Neural cell (in vitro differentiated cells): ENCODE measurements at regions not wholly inside any gene's neighbourhood (a gene's known extent, or its start where the extent isn't known, plus 50 kb on each side); places are given as distances from the start of the nearest gene placed in this dataset.

Source experiments
- H2AFZ ChIP-seq: fragments of 200-600, 300-800 bp; sonication (generic), shearing (Covaris generic); 2 replicates; pipeline ENCODE4 v1.6.0; 2014; ENCODE audit warnings: low read depth, mild to moderate bottlenecking, antibody characterized with exemption, low read length, moderate library complexity
- H3F3A ChIP-seq: fragments of 200-600 bp; shearing (Covaris generic); 2 replicates; pipeline ENCODE4 v1.6.1; 2016; ENCODE audit warnings: mild to moderate bottlenecking, moderate library complexity, mixed read lengths, antibody characterized with exemption, low read length; ENCODE audit not compliant: insufficient read depth, poor library complexity, severe bottlenecking
- H3K27ac ChIP-seq: fragments of 200-600, 300-800 bp; sonication (generic), shearing (Covaris generic); 2 replicates; pipeline ENCODE4 v1.5.1; 2014; ENCODE audit warnings: mild to moderate bottlenecking, low read length, moderate library complexity
- H3K27me3 ChIP-seq: fragments of 300-800, 200-600 bp; sonication (generic), shearing (Covaris generic); 2 replicates; pipeline ENCODE4 v1.6.0; 2014; ENCODE audit warnings: mild to moderate bottlenecking, low read depth, low read length, moderate library complexity; ENCODE audit not compliant: insufficient read depth
- H3K36me3 ChIP-seq: fragments of 300-800, 200-600 bp; sonication (generic), shearing (Covaris generic); 2 replicates; pipeline ENCODE4 v1.5.1; 2014; ENCODE audit warnings: mild to moderate bottlenecking, antibody characterized with exemption, low read length, moderate library complexity; ENCODE audit not compliant: insufficient read depth
- H3K4me2 ChIP-seq: fragments of 300-800, 200-600 bp; sonication (generic), shearing (Covaris generic); 2 replicates; pipeline ENCODE4 v1.6.0; 2014; ENCODE audit warnings: mild to moderate bottlenecking, low read length
- H3K4me3 ChIP-seq: fragments of 300-800, 200-600 bp; sonication (generic), shearing (Covaris generic); 2 replicates; pipeline ENCODE4 v1.5.1; 2014; ENCODE audit warnings: mild to moderate bottlenecking, low read length, moderate library complexity
- H3K79me2 ChIP-seq: fragments of 200-600 bp; shearing (Covaris generic); replicated peaks from 2 replicates; pipeline ENCODE4 v1.6.0; 2014; ENCODE audit warnings: mild to moderate bottlenecking, low read length, moderate library complexity; ENCODE audit not compliant: insufficient read depth
- H3K9ac ChIP-seq: fragments of 300-800, 200-600 bp; sonication (generic), shearing (Covaris generic); 2 replicates; pipeline ENCODE4 v1.6.1; 2016; ENCODE audit warnings: mild to moderate bottlenecking, low read length, mixed read lengths
- H3K9me2 ChIP-seq: fragments of 200-600 bp; shearing (Covaris generic); 2 replicates; pipeline ENCODE4 v1.6.1; 2016; ENCODE audit warnings: mild to moderate bottlenecking, low read length, mixed read lengths; ENCODE audit not compliant: insufficient read depth
- H3K9me3 ChIP-seq: fragments of 200-600, 300-800 bp; sonication (generic), shearing (Covaris generic); 2 replicates; pipeline ENCODE4 v1.6.1; 2016; ENCODE audit warnings: mild to moderate bottlenecking, mixed run types, low read length, moderate library complexity, mixed read lengths
- H4K20me1 ChIP-seq: fragments of 200-600 bp; shearing (Covaris generic); 2 replicates; pipeline ENCODE4 v1.6.1; 2016; ENCODE audit warnings: mild to moderate bottlenecking, mixed run types; ENCODE audit not compliant: insufficient read depth
- EP300 ChIP-seq: fragments of 450-650 bp; conservative IDR thresholded peaks from 2 replicates; pipeline ENCODE4 v1.6.1; 2014; ENCODE audit warnings: antibody characterized with exemption, mild to moderate bottlenecking, moderate library complexity; ENCODE audit not compliant: poor library complexity, severe bottlenecking
- EZH2 ChIP-seq: fragments of 200-600, 300-800 bp; shearing (Covaris generic), sonication (generic); IDR thresholded peaks from 2 replicates; pipeline ENCODE4 v1.6.1; 2014; ENCODE audit warnings: antibody characterized with exemption, low read length, borderline replicate concordance, mild to moderate bottlenecking; ENCODE audit not compliant: insufficient read depth, poor library complexity, severe bottlenecking
- MXI1 ChIP-seq: fragments of 450-650 bp; conservative IDR thresholded peaks from 2 replicates; pipeline ENCODE4 v1.6.1; 2014; ENCODE audit warnings: antibody characterized with exemption, mild to moderate bottlenecking; ENCODE audit not compliant: poor library complexity, severe bottlenecking
- POLR2AphosphoS5 ChIP-seq: IDR thresholded peaks from 2 replicates; pipeline ENCODE4 v1.6.1; 2012
- RAD21 ChIP-seq: fragments of 450-650 bp; conservative IDR thresholded peaks from 2 replicates; pipeline ENCODE4 v1.6.1; 2014; ENCODE audit warnings: antibody characterized with exemption, mild to moderate bottlenecking, moderate library complexity
- SMC3 ChIP-seq: fragments of 450-650 bp; conservative IDR thresholded peaks from 2 replicates; pipeline ENCODE4 v1.6.1; 2014; ENCODE audit warnings: antibody characterized with exemption, mild to moderate bottlenecking, moderate library complexity; ENCODE audit not compliant: poor library complexity
- TAF1 ChIP-seq: IDR thresholded peaks from 2 replicates; pipeline ENCODE4 v1.6.1; 2012; ENCODE audit warnings: low read depth
- TF ChIP-seq, protein P1 (sequence below): fragments of 450-650 bp; IDR thresholded peaks from 2 replicates; pipeline ENCODE4 v1.5.1; 2014; ENCODE audit warnings: antibody characterized with exemption, mild to moderate bottlenecking, moderate library complexity; ENCODE audit not compliant: poor library complexity, severe bottlenecking
- TF ChIP-seq, protein P2 (sequence below): IDR thresholded peaks from 2 replicates; pipeline ENCODE4 v1.6.1; 2012; ENCODE audit warnings: borderline replicate concordance

DNA sequence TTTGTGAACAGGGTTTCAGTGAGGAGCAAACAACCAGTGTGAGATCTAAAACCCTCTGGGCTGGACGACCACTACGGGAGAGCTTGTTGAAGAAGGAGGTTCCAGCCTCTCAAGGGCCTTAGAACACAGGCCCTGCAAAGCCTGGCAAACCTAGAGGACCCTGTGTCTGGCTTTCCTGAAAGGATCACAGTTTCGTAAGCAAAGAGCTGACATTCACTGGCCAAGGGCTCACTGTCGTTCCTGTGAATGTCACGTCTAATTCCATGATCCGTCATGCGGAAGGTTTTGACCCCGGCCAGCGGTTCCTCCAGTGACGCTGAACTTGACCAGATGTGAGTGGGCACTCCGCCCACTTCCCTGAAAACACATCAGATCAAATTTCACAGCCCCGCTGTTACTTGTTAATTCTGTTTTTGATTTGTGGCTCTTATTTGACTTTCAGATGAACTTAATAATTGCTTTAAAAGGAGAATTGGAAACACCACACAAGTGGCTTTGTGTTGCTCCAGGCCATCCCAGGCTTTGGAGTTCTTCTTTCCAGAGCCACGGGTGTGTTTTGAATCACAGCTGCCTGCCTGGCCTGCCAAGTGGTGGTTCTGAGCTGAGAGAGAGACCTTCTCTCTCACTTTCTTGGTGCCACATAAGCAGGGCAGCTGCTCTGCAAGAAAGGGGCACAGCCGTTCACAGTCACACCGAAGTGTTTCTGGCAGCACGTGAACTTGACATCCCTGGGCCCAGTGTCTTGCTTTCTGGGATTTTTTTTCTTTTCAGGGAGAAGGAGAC lies 308.4 kb downstream of the NDUFA10 start:
- H3K36me3 ChIP-seq = no peaks in the 10 kb centered on the region
- no peak overlapping the region for H3K4me2 ChIP-seq
- no peak overlapping the region for H3K27ac ChIP-seq
- no peak overlapping the region for H3K4me3 ChIP-seq
- no peaks in the 10 kb centered on the region for H3K79me2 ChIP-seq
- no peaks in the 10 kb centered on the region for H4K20me1 ChIP-seq
- peaks cover 11% of the 10 kb centered on the region for H3K9me3 ChIP-seq
- TF ChIP-seq TAF1 (no peak), MXI1 (no peak), SMC3 (no peak), EP300 (no peak), EZH2 (no peak), POLR2AphosphoS5 (no peak), RAD21 (no peak)
- TF ChIP-seq, protein P1, sequence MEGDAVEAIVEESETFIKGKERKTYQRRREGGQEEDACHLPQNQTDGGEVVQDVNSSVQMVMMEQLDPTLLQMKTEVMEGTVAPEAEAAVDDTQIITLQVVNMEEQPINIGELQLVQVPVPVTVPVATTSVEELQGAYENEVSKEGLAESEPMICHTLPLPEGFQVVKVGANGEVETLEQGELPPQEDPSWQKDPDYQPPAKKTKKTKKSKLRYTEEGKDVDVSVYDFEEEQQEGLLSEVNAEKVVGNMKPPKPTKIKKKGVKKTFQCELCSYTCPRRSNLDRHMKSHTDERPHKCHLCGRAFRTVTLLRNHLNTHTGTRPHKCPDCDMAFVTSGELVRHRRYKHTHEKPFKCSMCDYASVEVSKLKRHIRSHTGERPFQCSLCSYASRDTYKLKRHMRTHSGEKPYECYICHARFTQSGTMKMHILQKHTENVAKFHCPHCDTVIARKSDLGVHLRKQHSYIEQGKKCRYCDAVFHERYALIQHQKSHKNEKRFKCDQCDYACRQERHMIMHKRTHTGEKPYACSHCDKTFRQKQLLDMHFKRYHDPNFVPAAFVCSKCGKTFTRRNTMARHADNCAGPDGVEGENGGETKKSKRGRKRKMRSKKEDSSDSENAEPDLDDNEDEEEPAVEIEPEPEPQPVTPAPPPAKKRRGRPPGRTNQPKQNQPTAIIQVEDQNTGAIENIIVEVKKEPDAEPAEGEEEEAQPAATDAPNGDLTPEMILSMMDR = no peak
- TF ChIP-seq, protein P2, sequence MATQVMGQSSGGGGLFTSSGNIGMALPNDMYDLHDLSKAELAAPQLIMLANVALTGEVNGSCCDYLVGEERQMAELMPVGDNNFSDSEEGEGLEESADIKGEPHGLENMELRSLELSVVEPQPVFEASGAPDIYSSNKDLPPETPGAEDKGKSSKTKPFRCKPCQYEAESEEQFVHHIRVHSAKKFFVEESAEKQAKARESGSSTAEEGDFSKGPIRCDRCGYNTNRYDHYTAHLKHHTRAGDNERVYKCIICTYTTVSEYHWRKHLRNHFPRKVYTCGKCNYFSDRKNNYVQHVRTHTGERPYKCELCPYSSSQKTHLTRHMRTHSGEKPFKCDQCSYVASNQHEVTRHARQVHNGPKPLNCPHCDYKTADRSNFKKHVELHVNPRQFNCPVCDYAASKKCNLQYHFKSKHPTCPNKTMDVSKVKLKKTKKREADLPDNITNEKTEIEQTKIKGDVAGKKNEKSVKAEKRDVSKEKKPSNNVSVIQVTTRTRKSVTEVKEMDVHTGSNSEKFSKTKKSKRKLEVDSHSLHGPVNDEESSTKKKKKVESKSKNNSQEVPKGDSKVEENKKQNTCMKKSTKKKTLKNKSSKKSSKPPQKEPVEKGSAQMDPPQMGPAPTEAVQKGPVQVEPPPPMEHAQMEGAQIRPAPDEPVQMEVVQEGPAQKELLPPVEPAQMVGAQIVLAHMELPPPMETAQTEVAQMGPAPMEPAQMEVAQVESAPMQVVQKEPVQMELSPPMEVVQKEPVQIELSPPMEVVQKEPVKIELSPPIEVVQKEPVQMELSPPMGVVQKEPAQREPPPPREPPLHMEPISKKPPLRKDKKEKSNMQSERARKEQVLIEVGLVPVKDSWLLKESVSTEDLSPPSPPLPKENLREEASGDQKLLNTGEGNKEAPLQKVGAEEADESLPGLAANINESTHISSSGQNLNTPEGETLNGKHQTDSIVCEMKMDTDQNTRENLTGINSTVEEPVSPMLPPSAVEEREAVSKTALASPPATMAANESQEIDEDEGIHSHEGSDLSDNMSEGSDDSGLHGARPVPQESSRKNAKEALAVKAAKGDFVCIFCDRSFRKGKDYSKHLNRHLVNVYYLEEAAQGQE = no peak
- H2AFZ ChIP-seq = no peak overlapping the region
- H3K9me2 ChIP-seq = no peaks in the 10 kb centered on the region
- H3F3A ChIP-seq = no peaks in the 10 kb centered on the region
- H3K27me3 ChIP-seq = no peaks in the 10 kb centered on the region
- H3K9ac ChIP-seq = no peak overlapping the region

DNA sequence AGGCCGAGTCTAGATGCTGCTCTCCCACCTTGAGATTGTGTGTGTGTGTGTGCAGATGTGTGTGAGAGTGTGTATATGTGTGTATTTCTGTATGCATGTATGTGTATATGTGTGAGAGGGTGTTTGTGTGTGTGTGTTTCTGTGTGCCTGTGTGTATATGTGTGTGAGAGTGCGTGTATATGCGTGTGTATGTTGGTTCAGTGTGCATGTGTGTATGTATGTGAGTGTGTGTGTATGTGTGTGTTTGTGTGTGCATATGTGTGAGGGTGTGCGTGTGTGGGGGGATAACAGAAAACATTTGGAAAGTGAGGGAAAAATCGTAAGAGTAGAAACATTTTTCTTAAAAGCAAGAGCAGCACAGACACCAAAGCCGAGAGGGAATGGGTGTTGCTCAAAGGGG lies 309.1 kb downstream of the NDUFA10 start:
- H3K9ac ChIP-seq = no peak overlapping the region
- no peak overlapping the region for H2AFZ ChIP-seq
- no peaks in the 10 kb centered on the region for H3F3A ChIP-seq
- H4K20me1 ChIP-seq = no peaks in the 10 kb centered on the region
- no peak overlapping the region for H3K4me2 ChIP-seq
- no peak overlapping the region for H3K27ac ChIP-seq
- no peaks in the 10 kb centered on the region for H3K36me3 ChIP-seq
- no peaks in the 10 kb centered on the region for H3K9me2 ChIP-seq
- H3K27me3 ChIP-seq = no peaks in the 10 kb centered on the region
- H3K9me3 ChIP-seq = peaks cover 11% of the 10 kb centered on the region
- no peak overlapping the region for H3K4me3 ChIP-seq
- TF ChIP-seq EZH2 (no peak), POLR2AphosphoS5 (no peak), RAD21 (no peak), TAF1 (no peak), MXI1 (no peak)
- TF ChIP-seq, protein P1 = no peak
- no peaks in the 10 kb centered on the region for H3K79me2 ChIP-seq
